Stimulated activated CD8-positive, alpha-beta memory T cell treated with anti-CD3 and anti-CD28 coated beads, Interleukin-2, amount 100 ng/mL, for 1 hour (primary cell): ENCODE measurements at regions not wholly inside any gene's neighbourhood (a gene's known extent, or its start where the extent isn't known, plus 50 kb on each side); places are given as distances from the start of the nearest gene placed in this dataset.

Source experiments
- DNase-seq, 2 donors: peaks; one replicate each; pipeline ENCODE4 v3.0.0-alpha.2; 2020; ENCODE audit warnings: low read depth in 2 of 2

- no peak for DNase-seq
Measured at GRCh38 chr18:46408334-46408987, 248.6 kb downstream of the LOXHD1 start.

- DNase-seq = no peak
Measured at GRCh38 chr18:46411191-46411828, 245.7 kb downstream of the LOXHD1 start.

- DNase-seq = no peak
Measured at GRCh38 chr18:46411867-46412690, 244.9 kb downstream of the LOXHD1 start.

GRCh38 chr18:46412916-46413315 is 244.1 kb downstream of the LOXHD1 start:
- no peak for DNase-seq

GRCh38 chr18:46413684-46414083 is 243.3 kb downstream of the LOXHD1 start:
- no peak for DNase-seq

- DNase-seq = no peak
Measured at GRCh38 chr18:46414863-46415262, 242.2 kb downstream of the LOXHD1 start.

- no peak for DNase-seq
Measured at GRCh38 chr18:46415532-46416252, 241.3 kb downstream of the LOXHD1 start.

GRCh38 chr18:46416706-46417638 is 240.0 kb downstream of the LOXHD1 start:
- no peak for DNase-seq

GRCh38 chr18:46418663-46419260 is 238.3 kb downstream of the LOXHD1 start:
- no peak for DNase-seq

GRCh38 chr18:46419391-46420141 is 237.5 kb downstream of the LOXHD1 start:
- no peak for DNase-seq

- DNase-seq = no peak
Measured at GRCh38 chr18:46421973-46422551, 235.0 kb downstream of the LOXHD1 start.

GRCh38 chr18:46422552-46423055 is 234.4 kb downstream of the LOXHD1 start:
- DNase-seq = no peak

GRCh38 chr18:46423226-46423805 is 233.7 kb downstream of the LOXHD1 start:
- DNase-seq = no peak

GRCh38 chr18:46424898-46425297 is 232.1 kb downstream of the LOXHD1 start:
- DNase-seq = no peak

- DNase-seq = no peak
Measured at GRCh38 chr18:46425511-46425910, 231.5 kb downstream of the LOXHD1 start.

- no peak for DNase-seq
Measured at GRCh38 chr18:46426021-46426678, 230.9 kb downstream of the LOXHD1 start.

- no peak for DNase-seq
Measured at GRCh38 chr18:46426679-46427047, 230.4 kb downstream of the LOXHD1 start.
